Suppressor macrophage treated with lipopolysaccharide for 1 hour (primary cell): ENCODE measurements at regions not wholly inside any gene's neighbourhood (a gene's known extent, or its start where the extent isn't known, plus 50 kb on each side); places are given as distances from the start of the nearest gene placed in this dataset.

Experiments
- DNase-seq, 3 donors: peaks; one replicate each; pipeline ENCODE4 v3.0.0-alpha.2; 2020 to 2022

GRCh38 chr1:115203287-115203686 is 114.0 kb upstream of the TSPAN2 start:
- DNase-seq: no peak

GRCh38 chr1:115201598-115201997 is 112.3 kb upstream of the TSPAN2 start:
- no peak for DNase-seq

- DNase-seq: no peak
Measured at GRCh38 chr1:115199416-115200132, 110.3 kb upstream of the TSPAN2 start.

GRCh38 chr1:115198938-115199337 is 109.6 kb upstream of the TSPAN2 start:
- DNase-seq: no peak

GRCh38 chr1:115196296-115196695 is 107.0 kb upstream of the TSPAN2 start:
- DNase-seq: no peak

- no peak for DNase-seq
Measured at GRCh38 chr1:115194506-115194905, 105.2 kb upstream of the TSPAN2 start.

- no peak for DNase-seq
Measured at GRCh38 chr1:115193046-115193828, 103.9 kb upstream of the TSPAN2 start.

GRCh38 chr1:115192200-115192767 is 103.0 kb upstream of the TSPAN2 start:
- DNase-seq: no peak

- DNase-seq: no peak
Measured at GRCh38 chr1:115191691-115192090, 102.4 kb upstream of the TSPAN2 start.

- DNase-seq: no peak
Measured at GRCh38 chr1:115190540-115191170, 101.4 kb upstream of the TSPAN2 start.

- no peak for DNase-seq
Measured at GRCh38 chr1:115189814-115190539, 100.7 kb upstream of the TSPAN2 start.

- DNase-seq: no peak
Measured at GRCh38 chr1:115188680-115189395, 99.5 kb upstream of the TSPAN2 start.

- DNase-seq: no peak
Measured at GRCh38 chr1:115186711-115187265, 97.5 kb upstream of the TSPAN2 start.

GRCh38 chr1:115185336-115185735 is 96.0 kb upstream of the TSPAN2 start:
- no peak for DNase-seq

- DNase-seq: peak in 2 of 3 donors; percentile 13 to 29
Measured at GRCh38 chr1:115184951-115185331, 95.6 kb upstream of the TSPAN2 start.

GRCh38 chr1:115184260-115184950 is 95.1 kb upstream of the TSPAN2 start:
- no peak for DNase-seq

- peak in 1 of 3 donors; percentile 21 for DNase-seq
Measured at GRCh38 chr1:115183721-115184259, 94.5 kb upstream of the TSPAN2 start.

- no peak for DNase-seq
Measured at GRCh38 chr1:115183158-115183557, 93.9 kb upstream of the TSPAN2 start.

- DNase-seq: no peak
Measured at GRCh38 chr1:115182012-115182715, 92.9 kb upstream of the TSPAN2 start.

GRCh38 chr1:115181231-115181630 is 91.9 kb upstream of the TSPAN2 start:
- DNase-seq: no peak
